Hepatocyte (in vitro differentiated cells): ENCODE measurements at regions not wholly inside any gene's neighbourhood (a gene's known extent, or its start where the extent isn't known, plus 50 kb on each side); places are given as distances from the start of the nearest gene placed in this dataset.

ENCODE experiments used
- EZH2 ChIP-seq: fragments of 200-600 bp; sonication (generic); IDR thresholded peaks from 2 replicates; pipeline ENCODE4 v1.6.1; 2016; ENCODE audit warnings: antibody characterized with exemption, mild to moderate bottlenecking, borderline replicate concordance
- TF ChIP-seq, protein P1 (sequence below): fragments of 200-600 bp; sonication (generic); IDR thresholded peaks from 2 replicates; pipeline ENCODE4 v1.5.1; 2016; ENCODE audit warnings: antibody characterized with exemption, mild to moderate bottlenecking; ENCODE audit not compliant: poor library complexity

DNA sequence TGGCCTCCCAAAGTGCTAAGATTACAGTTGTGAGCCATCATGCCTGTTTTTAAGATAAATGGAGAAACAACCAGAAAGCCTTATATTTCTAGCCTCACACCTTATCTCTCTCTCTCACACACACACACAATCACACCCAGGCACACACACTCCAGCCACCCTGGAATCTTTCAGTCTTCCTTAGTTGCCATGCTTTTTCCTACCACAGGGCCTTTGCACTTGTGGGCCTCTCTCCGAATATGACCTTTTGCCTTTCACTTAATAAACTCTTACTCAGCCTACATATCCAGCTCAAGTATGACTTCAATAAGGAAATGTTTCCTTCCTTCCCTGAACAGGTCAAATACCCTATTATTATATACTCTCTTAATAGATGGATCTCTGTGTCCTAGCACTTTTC lies 290.7 kb downstream of the NFIB start:
- no peak for TF ChIP-seq EZH2
- TF ChIP-seq, protein P1, sequence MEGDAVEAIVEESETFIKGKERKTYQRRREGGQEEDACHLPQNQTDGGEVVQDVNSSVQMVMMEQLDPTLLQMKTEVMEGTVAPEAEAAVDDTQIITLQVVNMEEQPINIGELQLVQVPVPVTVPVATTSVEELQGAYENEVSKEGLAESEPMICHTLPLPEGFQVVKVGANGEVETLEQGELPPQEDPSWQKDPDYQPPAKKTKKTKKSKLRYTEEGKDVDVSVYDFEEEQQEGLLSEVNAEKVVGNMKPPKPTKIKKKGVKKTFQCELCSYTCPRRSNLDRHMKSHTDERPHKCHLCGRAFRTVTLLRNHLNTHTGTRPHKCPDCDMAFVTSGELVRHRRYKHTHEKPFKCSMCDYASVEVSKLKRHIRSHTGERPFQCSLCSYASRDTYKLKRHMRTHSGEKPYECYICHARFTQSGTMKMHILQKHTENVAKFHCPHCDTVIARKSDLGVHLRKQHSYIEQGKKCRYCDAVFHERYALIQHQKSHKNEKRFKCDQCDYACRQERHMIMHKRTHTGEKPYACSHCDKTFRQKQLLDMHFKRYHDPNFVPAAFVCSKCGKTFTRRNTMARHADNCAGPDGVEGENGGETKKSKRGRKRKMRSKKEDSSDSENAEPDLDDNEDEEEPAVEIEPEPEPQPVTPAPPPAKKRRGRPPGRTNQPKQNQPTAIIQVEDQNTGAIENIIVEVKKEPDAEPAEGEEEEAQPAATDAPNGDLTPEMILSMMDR: no peak
